GM21447 (cell line): ENCODE measurements at regions not wholly inside any gene's neighbourhood (a gene's known extent, or its start where the extent isn't known, plus 50 kb on each side); places are given as distances from the start of the nearest gene placed in this dataset.
"Not testable (repeated sequence)": the region's sequence is repeated elsewhere in the genome, so short reads cannot be mapped to it uniquely, and the experiment has no call there.

ENCODE experiments used
- ATAC-seq: cut with Tn5 transposase; IDR thresholded peaks from one replicate; pipeline ENCODE4 v1.9.1; 2021; ENCODE audit not compliant: unreplicated experiment

DNA sequence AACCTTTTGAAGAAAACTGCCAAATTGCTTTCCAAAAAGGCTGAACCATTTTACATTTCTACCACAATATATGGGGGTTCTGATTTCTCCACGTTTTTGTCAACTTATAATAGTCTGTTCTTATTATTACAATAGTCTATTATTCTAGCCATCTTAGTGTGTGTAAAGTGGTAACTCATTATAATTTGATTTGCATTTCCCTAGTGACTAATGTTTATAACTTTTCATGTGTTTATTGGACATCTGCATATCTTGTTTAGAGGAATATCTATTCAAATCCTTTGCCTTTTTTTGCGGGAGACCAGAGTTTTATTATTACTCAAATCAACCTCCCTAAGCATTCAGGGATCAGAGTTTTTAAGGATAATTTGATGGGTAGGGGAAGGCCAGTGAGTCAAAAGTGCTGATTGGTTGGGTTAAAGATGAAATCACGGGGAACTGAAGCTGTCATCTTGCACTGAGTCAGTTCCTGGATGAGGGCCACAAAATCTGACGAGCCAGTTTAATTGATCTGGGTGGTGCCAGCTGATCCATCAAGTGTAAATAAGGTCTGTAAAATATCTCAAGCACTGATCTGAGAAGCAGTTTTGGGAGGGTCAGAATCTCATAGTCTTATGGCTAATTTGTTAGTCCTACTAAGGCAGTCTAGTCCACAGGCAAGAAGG is 303.4 kb upstream of the NCKAP5 start:
- ATAC-seq, result no peak

DNA sequence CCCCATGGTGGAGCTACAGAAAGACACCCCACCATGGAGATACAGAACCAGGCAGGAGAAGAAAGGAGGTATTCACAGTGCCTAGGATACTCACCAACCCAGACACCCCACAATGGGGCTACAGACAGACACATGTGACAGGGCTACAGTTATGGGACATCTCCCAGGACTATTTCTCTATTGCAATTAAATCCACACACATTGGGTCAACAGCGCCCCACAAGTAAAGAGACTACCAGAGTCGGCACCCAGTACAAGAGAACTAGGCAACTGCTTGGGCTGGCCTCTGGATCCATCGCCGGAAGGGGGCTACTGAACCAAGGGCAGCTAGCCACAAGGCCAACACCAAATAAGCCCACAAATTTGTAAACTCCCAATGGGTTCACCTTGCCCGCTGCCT is 310.1 kb upstream of the NCKAP5 start:
- no peak for ATAC-seq

DNA sequence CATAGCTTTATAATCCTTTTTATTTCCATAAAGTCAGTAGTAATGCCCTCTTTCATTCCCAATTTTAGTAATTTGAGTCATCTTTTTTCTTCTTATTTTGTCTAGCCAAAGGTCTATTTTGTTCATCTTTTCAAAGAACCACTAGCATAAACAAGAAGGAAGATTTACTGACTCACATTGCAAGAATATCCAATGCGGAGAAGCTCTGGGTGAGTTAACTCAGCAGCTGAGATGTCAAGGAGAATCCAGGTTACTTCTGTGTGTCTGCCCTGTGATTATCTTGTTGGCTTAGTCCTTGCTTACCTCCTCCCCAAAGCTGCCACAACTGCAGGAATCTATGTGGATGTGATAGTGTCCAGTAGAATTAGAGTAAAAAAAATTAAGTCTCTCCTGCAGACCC is 311.4 kb upstream of the NCKAP5 start:
- ATAC-seq, result no peak

DNA sequence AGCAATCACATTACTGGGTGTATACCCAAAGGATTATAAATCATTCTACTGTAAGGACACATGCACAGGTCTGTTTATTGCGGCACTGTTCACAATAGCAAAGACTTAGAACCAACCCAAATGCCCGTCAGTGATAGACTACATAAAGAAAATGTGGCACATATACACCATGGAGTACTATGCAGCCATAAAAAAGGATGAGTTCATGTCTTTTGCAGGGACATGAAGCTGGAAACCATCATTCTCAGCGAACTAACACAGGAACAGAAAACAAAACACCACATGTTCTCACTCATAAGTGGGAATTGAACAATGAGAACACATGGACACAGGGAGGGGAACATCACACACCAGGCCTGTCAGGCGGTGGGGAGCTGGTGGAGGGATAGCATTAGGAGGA is 313.9 kb upstream of the NCKAP5 start:
- ATAC-seq, result not testable (repeated sequence)

DNA sequence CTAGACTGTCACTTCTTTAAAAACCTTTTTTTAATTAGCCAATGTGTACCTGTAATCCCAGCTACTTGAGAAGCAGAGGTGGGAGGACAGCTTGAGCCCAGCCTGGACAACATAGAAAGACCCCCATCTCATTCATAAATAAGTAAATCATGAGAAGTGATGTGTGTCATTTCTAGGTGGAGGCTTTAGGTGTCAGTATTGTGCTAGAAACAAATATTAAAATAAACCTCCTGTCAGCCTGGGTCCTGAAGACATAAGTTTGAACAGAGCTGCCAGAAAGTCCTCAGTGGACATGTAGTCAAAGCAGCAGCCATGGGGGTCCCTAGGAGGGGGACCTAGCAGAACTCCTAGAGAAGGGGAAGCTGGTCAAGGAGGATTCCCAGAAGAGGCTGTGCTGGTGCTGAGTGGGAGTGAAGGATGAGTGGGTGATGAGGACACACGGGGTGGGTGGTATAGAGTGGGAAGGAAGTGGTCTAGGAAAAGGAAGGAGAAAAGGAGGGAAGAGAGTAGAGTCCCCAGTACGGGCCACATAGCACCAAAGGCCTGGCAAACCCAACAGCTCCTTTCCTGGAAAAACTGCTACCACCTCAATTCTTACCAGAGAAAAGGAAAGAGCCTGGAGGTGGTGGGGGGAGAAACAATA is 316.6 kb upstream of the NCKAP5 start:
- no peak for ATAC-seq

DNA sequence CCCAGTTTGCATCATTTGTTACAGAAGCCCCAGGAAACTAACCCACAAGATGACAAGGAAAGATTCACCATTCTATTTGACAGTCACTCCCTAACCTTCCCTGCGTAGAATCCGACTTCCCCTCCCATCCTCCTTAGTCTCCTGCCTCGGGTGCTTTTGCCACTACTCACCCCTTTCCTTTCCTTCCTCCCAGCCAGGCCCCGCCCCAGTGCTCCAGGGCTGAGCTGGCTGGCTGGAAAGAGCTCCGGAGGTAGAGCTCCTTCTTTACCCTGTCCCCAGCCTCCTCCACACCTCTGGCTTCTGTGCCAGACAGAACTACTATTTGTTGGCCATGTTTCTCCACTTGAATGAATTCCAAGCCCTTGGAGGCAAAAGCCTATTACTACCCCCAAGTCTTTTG is 317.6 kb upstream of the NCKAP5 start:
- no peak for ATAC-seq

DNA sequence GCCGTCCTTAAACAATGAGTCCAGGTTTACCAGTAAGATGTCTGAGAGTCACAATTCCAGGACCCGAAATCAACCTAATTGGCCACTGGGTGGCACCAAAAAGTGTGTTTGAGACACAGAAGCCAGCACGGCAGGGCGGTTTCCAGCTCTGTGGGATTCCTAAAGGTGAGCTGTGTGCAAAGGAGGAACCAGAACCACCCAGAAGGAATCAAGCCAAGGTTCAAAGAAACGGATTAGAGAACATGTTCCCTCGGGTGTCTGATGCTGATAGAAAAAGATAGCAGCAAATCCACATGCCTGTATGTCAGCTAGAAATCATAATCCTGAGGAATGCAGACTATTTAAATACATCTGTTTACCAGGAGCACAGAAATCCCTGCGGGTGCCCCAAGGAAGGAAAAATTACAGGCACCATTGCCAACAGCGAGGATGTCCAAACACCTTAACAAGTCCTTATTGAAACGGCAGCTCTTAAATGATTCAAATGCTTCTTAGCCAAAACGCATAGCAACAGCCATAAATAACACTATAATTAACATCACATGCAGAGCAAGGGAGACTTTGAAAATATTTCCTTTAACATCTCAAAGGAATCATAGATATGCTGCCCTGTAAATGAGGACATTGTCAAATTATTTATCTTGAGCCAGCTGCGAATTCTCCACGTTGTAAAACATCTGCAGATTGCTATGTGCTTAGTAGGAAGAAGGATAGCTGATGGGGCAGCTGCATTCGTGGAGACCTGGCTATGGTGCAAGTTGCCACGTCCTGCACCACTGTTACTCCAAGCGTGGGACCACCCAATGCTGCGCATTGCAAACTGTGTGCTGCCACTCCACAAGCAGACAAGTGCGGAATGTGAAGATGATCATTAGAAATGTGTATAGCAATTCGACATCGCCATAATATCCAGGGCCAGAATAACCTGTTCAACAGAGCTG is 318.7 kb upstream of the NCKAP5 start:
- peak; percentile 94 for ATAC-seq

DNA sequence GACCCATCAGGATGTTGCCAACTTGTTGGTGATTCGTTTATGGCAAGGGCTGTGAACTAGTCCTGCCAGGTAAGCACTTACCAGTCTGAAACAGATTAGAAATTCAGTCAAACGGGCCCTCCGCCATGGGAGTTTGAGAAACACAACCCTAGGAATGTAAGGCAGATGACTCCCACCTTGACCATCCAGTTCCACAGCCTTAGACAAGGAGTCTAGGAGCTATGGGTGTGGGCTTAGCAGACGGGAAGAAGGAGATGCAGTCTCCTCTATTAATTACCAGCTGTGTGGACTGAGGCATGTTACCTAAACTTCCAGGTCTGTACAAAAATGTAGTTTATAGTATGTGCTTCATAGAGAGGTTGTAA is 319.4 kb upstream of the NCKAP5 start:
- ATAC-seq, result no peak

DNA sequence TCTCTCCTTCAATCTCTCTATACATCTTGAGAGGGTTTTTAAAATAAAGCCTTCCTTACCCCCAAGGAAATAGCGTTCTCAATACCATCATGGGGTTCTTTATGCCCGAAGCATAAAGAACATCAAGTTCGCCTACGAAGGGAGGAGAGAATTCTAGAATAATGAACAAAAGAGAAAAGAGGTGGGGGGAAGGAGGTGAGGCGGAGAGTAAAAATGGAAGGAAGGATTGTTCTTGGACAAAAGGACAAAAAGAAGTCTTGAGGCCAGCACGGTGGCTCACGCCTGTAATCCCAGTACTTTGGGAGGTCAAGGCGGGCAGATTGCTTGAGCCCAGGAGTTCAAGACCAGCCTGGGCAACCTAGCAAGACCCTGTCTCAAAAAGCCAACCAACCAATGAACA is 319.8 kb upstream of the NCKAP5 start:
- ATAC-seq, result no peak

DNA sequence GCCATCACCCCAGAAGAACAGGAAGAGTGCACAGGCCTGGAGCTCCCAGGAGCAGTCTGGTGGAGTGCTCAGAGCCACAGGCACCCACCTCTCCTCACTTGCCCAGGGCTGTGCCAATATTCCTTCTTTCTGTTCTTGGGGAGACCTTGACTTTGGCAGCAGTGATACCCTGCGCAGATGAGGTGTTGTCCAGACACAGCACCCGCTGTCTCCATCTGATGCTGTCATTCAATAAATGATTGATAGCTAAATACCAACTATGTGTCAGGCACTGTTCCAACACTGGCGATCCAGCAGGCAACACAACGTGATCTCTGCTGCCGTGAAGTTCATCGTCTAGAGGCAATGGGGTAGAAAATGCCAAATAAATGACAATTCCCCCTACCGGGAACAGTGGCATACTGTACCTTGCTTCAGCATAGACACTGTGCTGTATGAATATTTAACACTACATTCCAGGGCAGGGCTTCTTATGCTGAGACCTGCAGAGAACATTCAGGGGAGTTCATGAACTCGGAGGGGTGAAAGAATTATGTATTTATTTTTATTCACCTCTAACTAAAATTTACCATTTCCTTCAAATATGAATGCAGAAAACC is 320.5 kb upstream of the NCKAP5 start:
- ATAC-seq, result no peak

DNA sequence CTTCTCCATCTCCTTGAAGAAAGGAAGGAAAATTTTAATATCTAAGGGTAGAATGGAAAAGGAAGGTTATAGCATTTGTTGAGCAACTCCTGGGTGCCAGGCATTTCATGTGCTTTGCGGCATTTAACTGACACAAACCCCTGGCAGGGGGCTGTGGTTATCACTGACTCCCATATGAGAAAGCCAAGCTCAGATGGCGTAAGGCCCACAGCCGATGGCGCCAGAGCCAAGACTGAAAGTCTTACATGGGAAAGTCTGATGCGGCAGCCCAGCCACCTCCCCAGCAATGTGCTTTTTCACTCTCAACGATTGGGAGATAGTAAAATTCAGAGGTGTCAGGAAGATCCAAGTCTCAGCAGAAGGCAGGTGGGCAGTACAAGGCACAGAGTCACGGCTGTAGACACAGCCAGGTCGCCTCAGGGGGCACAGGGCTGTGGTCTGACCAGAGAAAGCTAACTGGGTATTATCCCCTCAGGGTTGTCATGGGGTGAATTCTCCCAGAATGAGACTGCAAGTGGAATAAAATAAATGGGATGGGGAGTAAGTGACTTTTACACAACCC is 324.2 kb upstream of the NCKAP5 start:
- no peak for ATAC-seq

DNA sequence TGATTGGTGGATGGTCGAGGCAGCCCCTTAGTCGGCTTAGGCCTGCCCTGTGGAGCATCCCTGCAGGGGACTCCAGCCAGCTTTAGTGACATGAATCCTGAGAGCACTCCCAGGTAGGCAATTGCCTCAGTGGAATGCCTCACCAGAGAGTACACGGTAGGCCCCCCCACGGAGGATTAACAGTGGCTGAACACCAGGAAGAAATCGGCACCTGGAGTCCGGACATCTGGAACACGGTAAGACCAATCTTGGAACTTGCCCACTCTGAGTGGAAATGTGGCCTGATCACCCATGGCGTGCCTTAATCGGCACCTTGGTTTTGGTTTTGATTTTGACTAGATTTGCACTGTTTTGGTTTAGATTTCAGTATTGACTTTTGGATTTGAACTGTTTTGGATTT is 326.2 kb upstream of the NCKAP5 start:
- no peak for ATAC-seq

DNA sequence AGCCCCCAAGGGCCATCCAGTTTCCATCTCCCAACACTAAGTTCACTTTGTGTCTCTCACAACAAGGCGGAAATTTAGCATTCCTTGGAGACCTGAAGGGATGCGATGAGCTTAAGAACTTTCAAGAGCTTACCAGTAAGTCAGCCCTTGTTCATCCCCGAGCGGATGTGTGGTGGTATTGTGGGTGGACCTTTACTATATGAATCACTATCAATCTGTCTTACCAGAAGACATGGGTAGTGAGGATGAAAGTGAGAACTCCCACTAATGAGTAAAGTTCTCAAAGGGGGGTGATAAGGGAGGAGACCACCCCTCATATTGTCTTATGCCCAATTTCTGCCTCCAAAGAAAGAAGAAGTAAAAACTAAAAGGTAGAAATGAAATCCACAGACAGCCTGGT is 329.6 kb upstream of the NCKAP5 start:
- ATAC-seq, result not testable (repeated sequence)

DNA sequence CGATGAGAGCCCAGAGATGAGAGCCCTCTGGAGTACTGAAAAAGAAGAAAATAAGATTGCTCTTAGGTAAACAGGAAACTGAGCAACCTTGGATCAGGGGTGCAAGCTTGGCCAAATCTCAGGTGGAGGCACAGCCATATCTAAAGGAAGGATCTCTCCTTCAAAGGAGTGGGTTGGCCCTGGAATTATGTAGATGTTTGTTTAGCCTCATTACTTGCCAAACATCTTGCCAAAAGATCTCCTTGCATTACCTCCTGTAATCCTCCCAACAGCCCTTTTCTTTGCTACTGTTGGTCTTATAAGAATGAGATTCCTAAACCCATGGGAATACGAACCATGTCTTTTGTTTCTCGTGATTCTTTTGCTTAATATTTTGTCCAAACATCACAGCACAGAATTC is 332.6 kb upstream of the NCKAP5 start:
- no peak for ATAC-seq

DNA sequence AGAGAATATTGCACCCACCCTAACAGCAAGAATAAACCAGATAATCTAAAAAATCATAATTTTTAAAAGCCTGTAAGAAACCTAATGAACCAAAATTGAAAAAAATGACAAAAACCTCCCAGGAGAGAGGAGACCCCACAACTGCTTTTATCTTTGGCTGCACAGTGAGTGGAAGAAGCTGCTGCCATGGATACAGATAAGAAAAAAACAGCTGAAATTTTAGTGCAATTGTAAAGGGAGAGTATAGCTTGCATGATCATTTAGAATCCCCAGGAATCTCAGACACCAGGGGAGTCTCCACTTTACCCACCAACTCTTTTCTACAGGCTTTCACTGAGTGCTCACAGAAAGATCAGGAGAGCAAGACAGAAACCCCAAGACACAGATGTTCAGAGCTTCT is 338.1 kb upstream of the NCKAP5 start:
- no peak for ATAC-seq

DNA sequence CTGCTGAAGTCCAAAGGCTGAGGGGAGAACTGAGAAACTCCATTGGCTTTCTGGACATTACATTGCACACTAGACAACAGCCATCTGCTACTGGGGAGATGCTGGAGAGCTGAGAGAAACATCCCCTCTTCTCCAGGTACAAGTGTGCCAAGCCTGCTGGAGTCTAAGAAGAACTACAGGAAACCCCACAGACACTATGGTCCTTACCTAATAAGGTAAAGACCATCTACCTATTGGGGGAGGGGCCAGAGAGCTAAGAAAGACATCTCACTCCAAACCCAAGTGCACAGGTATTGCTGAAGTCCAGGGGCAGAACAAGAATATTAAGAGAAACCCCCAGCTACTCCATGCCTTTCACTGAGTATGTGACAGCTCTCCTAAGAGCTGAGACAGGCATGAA is 338.7 kb upstream of the NCKAP5 start:
- ATAC-seq, result no peak

DNA sequence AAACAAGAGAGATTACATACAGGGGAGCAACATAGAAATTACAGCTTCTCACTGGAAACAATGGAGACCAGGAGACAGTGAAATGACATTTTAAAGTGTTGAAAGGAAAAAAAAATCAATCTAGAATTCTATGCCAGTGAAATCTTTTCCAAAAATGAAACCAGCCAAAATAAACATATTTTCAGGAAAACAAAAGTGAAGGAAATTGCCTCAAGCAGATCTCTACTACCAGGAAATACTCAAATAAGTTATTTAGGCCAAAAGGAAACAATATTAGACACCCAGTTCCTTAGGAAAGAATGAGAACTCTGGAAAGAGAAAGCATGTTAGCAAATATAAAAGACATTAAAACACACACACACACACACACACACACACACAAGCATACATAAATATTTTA is 339.9 kb upstream of the NCKAP5 start:
- ATAC-seq, result no peak

DNA sequence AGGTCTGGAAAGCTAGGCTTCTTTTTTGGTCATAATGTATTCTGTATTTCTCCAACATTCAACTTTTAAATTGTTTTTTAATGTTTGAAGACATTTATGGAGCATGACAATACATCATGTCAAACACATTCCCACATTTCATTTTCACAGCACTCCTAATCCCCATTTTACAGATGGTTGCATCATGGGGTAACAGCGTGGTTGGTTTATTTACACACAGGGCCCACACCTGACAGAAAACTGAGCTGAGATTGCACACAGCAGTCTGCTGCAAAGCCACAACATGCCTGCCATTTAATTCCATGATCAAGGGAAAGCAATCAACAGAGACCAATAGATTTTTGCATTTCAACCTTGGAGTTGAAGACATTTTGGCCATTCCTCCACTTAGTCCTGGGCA is 335.7 kb upstream of the MGAT5 start:
- ATAC-seq, result no peak

DNA sequence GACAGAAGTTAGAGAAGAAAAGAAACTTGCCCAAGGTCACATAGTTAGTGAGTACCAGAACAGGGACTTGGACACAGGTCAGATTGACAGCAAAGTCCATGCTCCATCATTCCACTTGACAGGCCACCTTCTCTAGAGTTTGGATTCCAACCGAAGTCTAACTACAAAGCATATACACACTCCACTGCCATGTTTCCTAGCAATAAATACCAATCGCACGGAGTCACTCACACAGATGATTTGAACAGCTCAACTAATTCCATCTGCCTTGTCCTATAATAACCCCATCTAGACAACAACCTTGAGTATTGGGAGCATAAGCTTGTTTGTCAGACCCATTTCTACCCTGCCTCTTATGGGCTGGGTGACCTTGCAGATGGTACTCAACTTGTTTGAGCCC is 334.6 kb upstream of the MGAT5 start:
- ATAC-seq, result no peak

DNA sequence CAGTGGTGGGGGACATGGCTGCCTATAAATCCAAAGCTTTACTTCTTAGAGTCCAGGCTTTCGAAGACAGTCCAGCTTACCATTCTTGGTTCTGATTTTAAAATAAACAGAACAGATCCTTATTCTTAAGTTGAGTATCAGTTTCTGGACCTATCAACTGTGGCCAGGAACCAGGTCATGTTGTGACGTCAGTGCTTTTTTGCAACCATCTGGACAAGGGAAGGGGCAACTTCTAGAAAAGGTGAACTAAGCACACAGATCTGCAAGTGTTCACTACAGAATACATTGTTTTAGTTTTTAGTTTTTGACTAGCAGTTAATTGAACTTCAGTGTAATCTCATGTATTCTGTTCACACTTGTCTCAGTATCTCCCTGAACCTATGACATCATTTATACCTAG is 326.0 kb upstream of the MGAT5 start:
- no peak for ATAC-seq

DNA sequence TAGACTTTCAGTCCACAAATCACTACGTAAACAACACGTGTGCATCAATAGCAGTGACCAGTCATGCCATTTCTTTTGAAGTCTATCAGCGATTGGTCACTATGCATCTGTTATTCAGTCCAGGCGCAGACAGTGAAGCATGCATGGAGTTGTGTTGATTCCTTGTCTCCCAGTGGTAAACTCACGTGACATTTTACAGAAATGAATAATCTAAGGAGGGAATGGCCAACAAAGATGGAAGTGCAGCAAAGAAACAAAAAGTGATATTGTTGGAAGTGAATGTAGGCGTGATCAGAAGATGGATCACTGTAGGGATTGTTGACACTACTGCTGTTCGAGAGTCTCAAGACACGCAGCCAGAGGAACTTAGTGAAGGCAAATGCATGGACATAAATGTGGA is 317.8 kb upstream of the MGAT5 start:
- no peak for ATAC-seq
